LoVo (cell line): ENCODE measurements at regions not wholly inside any gene's neighbourhood (a gene's known extent, or its start where the extent isn't known, plus 50 kb on each side); places are given as distances from the start of the nearest gene placed in this dataset.
"Not testable (repeated sequence)": the region's sequence is repeated elsewhere in the genome, so short reads cannot be mapped to it uniquely, and the experiment has no call there.

Experiments
- DNase-seq: peaks from one replicate; pipeline ENCODE4 v3.0.0-alpha.2; 2016; ENCODE audit warnings: low spot score

GRCh38 chr2:15681089-15681885 is 89.6 kb downstream of the DDX1 start:
- DNase-seq, result no peak

- DNase-seq, result no peak
Observed at GRCh38 chr2:15682354-15682753, 90.7 kb downstream of the DDX1 start.

GRCh38 chr2:15684161-15685039 is 92.7 kb downstream of the DDX1 start:
- DNase-seq, result no peak

GRCh38 chr2:15685143-15685542 is 93.5 kb downstream of the DDX1 start:
- no peak for DNase-seq

- no peak for DNase-seq
Observed at GRCh38 chr2:15686643-15687042, 95.0 kb downstream of the DDX1 start.

- no peak for DNase-seq
Observed at GRCh38 chr2:15687243-15687642, 95.6 kb downstream of the DDX1 start.

- no peak for DNase-seq
Observed at GRCh38 chr2:15687720-15688119, 96.1 kb downstream of the DDX1 start.

GRCh38 chr2:15688924-15689568 is 97.4 kb downstream of the DDX1 start:
- no peak for DNase-seq

GRCh38 chr2:15689654-15690053 is 98.0 kb downstream of the DDX1 start:
- no peak for DNase-seq

- DNase-seq, result no peak
Observed at GRCh38 chr2:15691586-15692310, 100.1 kb downstream of the DDX1 start.

GRCh38 chr2:15692551-15693377 is 101.1 kb downstream of the DDX1 start:
- DNase-seq, result no peak

- DNase-seq, result no peak
Observed at GRCh38 chr2:15693382-15693781, 101.7 kb downstream of the DDX1 start.

GRCh38 chr2:15693926-15694588 is 102.4 kb downstream of the DDX1 start:
- no peak for DNase-seq

- no peak for DNase-seq
Observed at GRCh38 chr2:15694589-15694986, 102.9 kb downstream of the DDX1 start.

GRCh38 chr2:15695582-15696330 is 104.1 kb downstream of the DDX1 start:
- DNase-seq, result no peak

- not testable (repeated sequence) for DNase-seq
Observed at GRCh38 chr2:15696606-15697170, 105.0 kb downstream of the DDX1 start.

GRCh38 chr2:15700131-15700530 is 108.5 kb downstream of the DDX1 start:
- DNase-seq, result no peak

- DNase-seq, result no peak
Observed at GRCh38 chr2:15700599-15701340, 109.1 kb downstream of the DDX1 start.
